ENCODE measurements at regions not wholly inside any gene's neighbourhood (a gene's known extent, or its start where the extent isn't known, plus 50 kb on each side); places are given as distances from the start of the nearest gene placed in this dataset.

DNA sequence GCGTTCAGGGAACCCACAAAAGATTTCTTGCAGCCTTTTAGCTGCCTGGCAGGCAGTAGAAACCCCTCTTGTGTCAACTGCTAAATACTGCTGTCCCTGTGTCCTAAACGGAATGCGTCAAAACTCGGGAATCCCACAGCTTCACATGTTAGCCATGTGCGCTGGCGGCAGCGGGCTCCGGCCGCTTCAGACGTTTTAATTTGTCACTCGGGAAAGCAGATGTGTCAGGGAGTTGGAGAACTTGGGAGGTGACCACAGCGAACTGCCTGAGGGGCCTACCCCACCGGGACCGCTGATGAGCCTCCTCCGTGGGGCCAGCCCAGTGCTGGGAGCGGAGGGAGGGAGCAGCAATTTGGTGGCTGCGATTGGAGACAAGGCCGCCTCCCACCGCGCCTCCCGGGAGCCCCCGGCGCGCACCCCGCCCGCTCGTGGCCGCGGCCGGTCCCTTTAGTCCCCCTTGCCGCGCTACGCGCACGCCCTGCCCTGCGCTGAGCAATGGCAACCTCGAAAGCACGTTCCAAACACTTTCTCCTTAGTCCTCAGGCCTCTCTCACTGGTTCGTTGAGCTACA lies 146.1 kb upstream of the SATB2 start:
- Histone ChIP-seq H3K27me3 (ENCODE audit: control insufficient read depth, insufficient read depth, low read length) (peaks cover 8% of the 10 kb centered on the region), H3K4me3 (ENCODE audit: low read depth, low read length) (no peak overlapping the region), H3K36me3 (ENCODE audit: control insufficient read depth, insufficient read depth, low read length) (no peaks in the 10 kb centered on the region)
- DNase-seq (ENCODE audit: low read depth) = no peak
- TF ChIP-seq, protein P1, sequence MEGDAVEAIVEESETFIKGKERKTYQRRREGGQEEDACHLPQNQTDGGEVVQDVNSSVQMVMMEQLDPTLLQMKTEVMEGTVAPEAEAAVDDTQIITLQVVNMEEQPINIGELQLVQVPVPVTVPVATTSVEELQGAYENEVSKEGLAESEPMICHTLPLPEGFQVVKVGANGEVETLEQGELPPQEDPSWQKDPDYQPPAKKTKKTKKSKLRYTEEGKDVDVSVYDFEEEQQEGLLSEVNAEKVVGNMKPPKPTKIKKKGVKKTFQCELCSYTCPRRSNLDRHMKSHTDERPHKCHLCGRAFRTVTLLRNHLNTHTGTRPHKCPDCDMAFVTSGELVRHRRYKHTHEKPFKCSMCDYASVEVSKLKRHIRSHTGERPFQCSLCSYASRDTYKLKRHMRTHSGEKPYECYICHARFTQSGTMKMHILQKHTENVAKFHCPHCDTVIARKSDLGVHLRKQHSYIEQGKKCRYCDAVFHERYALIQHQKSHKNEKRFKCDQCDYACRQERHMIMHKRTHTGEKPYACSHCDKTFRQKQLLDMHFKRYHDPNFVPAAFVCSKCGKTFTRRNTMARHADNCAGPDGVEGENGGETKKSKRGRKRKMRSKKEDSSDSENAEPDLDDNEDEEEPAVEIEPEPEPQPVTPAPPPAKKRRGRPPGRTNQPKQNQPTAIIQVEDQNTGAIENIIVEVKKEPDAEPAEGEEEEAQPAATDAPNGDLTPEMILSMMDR (IDR thresholded peaks at IDR 0.05; ENCODE audit: insufficient read depth, low read length, poor library complexity, severe bottlenecking) = no peak

DNA sequence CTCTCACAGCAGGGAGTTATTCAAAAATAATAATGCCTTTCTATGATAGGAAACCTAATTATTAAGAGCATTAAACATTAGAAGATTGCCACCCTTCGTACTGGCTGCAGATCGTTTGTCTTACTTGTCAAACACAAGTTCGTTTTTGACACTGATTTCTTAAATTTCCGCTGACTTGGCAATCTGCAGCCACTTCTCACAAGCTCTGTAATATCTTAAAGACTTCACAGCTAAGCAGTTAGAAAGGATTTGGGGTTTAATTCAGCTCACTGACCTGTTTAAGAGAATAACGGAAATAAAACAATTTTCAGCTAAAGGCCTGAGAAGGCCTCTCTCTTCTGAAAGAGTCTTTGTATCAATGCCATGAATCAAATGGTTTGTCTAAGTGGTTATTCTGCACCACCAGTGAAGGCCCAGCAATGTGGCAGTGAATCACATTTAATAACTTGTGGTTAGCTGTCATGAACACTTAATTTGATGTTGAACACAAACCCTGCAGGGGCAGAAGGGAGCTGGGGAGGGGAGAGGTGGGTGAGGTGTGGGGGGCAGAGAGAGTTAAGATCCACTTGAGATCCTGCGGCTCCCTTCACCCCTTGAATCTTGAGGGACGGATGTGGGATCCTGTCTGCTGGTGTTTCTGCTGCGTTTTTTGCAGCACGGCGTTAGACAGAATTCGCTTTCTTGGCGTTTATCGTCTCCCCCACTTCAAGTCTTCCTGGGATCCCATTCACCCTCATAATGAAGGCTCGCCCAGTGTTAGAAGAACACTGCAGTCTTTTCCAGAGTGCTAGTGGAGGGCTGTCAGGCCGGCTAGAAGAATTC lies 145.4 kb upstream of the SATB2 start:
- Histone ChIP-seq H3K4me3 (ENCODE audit: low read depth, low read length) (no peak overlapping the region), H3K27me3 (ENCODE audit: control insufficient read depth, insufficient read depth, low read length) (peaks cover 8% of the 10 kb centered on the region), H3K36me3 (ENCODE audit: control insufficient read depth, insufficient read depth, low read length) (no peaks in the 10 kb centered on the region)
- TF ChIP-seq, protein P1 (IDR thresholded peaks at IDR 0.05; ENCODE audit: insufficient read depth, low read length, poor library complexity, severe bottlenecking) = no peak
- no peak for DNase-seq (ENCODE audit: low read depth)

DNA sequence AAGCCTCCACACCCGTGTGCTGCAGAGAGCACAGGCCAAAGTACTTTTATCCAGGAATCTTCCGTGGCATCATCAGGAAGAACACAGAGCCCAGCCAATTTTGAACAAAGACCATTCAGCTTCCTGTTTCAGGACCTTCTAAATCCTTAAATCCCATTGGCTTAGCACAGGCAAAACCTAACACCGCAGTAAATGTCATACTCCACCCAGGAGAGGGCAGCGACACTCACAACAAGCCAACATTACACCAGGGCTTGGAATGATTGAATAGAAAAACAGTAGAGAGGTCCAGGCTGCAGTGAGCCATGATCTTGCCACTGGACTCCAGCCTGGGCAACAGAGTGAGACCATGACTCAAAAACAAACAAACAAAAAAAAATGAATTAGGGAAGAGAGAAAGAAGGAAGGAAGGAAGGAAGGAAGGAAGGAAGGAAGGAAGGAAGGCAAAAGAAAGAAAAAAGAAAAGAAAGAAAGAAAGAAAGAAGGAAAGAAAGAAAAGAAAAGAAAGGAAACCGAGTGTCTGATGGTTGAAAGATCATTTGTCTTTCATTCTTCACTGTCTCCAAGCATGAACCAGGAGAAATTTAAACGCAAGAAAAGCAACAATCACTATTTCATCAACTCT lies 144.6 kb upstream of the SATB2 start:
- TF ChIP-seq, protein P1 (IDR thresholded peaks at IDR 0.05; ENCODE audit: insufficient read depth, low read length, poor library complexity, severe bottlenecking) = no peak
- Histone ChIP-seq H3K36me3 (ENCODE audit: control insufficient read depth, insufficient read depth, low read length) (no peaks in the 10 kb centered on the region), H3K27me3 (ENCODE audit: control insufficient read depth, insufficient read depth, low read length) (peaks cover 8% of the 10 kb centered on the region), H3K4me3 (ENCODE audit: low read depth, low read length) (no peak overlapping the region)
- no peak for DNase-seq (ENCODE audit: low read depth)

DNA sequence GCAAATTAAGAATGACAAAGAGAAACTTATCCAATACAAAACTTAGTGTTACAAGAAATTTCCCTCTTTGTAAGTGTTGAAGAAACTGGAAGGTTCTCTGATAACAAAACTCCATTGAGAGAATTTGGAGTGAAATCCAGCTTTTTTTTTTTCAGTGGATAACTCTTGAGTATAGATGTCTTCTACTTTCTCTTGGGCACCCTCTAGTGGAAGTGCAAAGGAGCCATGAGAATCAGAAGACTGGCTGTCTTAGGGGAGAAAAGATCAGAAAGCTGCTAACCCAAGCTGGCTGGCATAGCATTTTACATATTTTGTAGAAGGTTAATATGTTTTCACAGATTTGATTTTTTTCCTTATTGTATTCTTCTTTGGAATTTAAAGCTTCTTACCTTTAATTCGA lies 138.8 kb upstream of the SATB2 start:
- Histone ChIP-seq H3K27me3 (ENCODE audit: control insufficient read depth, insufficient read depth, low read length) (no peaks in the 10 kb centered on the region), H3K4me3 (ENCODE audit: low read depth, low read length) (no peak overlapping the region), H3K36me3 (ENCODE audit: control insufficient read depth, insufficient read depth, low read length) (no peaks in the 10 kb centered on the region)
- TF ChIP-seq, protein P1 (IDR thresholded peaks at IDR 0.05; ENCODE audit: insufficient read depth, low read length, poor library complexity, severe bottlenecking) = peak; percentile 57
- DNase-seq (ENCODE audit: low read depth) = no peak

DNA sequence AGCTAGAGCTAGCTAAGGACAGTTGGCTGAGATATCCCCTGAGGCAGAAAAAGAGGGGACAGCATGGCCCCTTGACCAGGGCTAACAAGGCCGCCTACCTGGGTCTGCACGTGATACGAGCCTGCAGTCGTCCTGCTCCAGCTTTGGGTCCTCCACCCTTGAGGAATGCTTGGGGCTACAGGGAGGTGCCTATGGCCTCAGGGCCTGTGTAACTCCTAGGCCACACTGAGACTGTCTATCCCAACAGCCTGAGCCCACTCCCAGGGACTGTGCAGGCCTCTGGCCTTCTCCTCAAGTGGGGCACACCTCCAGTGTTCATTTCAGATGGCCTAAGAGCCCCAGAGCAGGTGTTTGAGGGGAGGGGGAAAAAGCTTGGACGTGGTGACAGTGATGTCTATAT lies 136.7 kb upstream of the SATB2 start:
- H3K4me3 ChIP-seq (ENCODE audit: low read depth, low read length) = no peak overlapping the region
- no peak for DNase-seq (ENCODE audit: low read depth)
- H3K27me3 ChIP-seq (ENCODE audit: control insufficient read depth, insufficient read depth, low read length) = no peaks in the 10 kb centered on the region
- TF ChIP-seq, protein P1 (IDR thresholded peaks at IDR 0.05; ENCODE audit: insufficient read depth, low read length, poor library complexity, severe bottlenecking) = no peak
- no peaks in the 10 kb centered on the region for H3K36me3 ChIP-seq (ENCODE audit: control insufficient read depth, insufficient read depth, low read length)

Measured in kidney epithelial cell (primary cell).